IPS DF 4.7 (cell line): ENCODE measurements at regions not wholly inside any gene's neighbourhood (a gene's known extent, or its start where the extent isn't known, plus 50 kb on each side); places are given as distances from the start of the nearest gene placed in this dataset.

Experiments
- DNase-seq: peaks from one replicate; pipeline ENCODE4 v3.0.0-alpha.2; 2013; ENCODE audit warnings: low spot score; ENCODE audit errors: extremely low read depth

- peak; percentile 51 for DNase-seq
Measured at GRCh38 chr18:72091369-72091768, 452.8 kb downstream of the CBLN2 start.

DNA sequence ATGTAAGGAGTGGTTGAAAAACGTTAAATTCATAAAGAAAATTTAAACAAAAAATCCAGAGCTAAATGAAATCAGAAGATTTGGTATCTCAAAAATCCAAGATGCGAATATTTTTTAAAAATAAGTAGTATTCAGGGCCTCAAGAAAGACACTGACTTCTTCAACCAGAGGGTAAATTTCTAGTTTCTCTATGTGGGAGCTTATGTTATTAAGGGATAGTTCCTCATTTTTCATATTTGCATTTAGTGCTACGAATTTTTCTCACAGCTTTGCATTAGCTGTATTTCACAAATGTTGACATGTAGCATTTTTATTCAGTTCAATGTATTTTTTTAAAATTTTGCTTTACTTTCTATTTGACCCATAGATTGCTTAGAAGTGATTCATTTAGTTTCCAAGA is 454.7 kb downstream of the CBLN2 start:
- no peak for DNase-seq

- peak; percentile 11 for DNase-seq
Measured at GRCh38 chr18:72086421-72086820, 457.7 kb downstream of the CBLN2 start.

DNA sequence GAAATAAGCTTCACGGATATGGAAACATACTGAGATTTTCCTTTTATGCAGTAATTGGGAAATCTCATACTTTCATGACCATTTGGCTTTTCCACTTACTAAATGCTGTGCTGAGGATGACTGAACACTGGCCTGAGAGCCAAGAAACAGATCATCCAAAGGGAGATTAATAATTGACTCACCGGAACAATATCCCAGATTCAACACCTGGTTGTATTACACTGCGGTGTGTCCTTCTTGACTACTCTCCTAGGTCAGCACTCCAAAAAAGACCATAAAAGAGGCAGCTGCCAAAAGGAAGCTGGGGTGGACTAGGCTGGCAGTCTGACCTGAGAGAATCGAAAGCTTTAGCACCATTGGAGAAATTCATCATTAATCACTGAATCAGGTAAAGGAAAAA is 469.1 kb downstream of the CBLN2 start:
- DNase-seq = no peak

DNA sequence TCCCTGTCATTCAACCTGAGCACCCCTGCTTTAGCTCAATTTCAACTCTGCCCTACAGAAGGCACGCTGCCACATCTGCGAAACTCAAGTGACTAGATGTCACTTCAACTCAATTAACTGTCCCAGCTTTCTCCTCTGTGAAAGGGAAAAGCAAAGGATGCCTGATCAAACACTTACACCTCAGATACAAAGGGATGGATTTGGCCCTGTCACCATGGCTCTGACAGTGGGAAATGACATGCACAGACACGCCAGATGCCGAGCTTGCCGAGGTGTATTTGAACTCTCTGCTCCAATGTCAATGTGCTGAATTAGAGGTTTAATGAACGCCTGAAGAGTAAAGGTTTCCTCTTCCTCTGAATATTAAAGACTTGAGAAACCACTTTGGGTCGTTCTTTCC is 481.1 kb downstream of the CBLN2 start:
- DNase-seq = no peak

DNA sequence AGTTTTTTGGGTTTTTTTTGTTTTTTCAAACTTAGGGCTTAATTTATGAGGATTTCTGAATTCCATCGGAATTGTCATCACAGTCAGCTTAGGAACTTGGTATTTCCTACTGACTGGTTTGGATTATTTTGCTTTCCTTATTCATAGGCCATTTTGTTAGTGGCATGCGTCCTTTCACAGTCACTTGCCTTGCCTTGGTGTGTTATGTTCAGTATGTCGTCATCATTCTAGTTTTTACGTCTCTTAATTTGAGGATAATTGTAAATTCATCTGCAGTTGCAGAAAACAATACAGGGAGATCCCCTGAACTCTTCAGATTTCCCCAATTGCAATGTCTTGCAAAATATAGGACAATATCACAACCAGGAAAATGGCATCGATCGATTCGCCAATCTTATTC is 485.3 kb downstream of the CBLN2 start:
- no peak for DNase-seq

DNA sequence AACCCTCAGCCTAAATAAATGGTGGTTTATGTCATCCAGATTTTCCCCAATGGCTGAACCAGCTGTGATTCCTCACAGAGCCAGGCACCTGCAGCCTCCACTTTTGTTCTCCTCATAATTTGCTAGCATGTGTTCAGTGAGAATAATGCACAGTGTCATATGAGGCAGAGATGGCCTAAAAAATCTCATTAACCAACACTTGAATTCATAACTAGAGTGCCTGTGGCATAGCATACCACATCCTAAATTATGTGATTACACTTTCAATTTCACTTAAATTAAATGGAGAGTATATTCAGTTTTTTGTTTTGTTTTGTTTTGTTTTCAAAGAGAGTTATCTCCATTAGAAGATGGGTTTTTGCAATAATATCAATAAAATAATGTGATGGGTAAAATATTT is 488.0 kb downstream of the CBLN2 start:
- no peak for DNase-seq

- DNase-seq = no peak
Measured at GRCh38 chr18:72041313-72042032, 502.7 kb downstream of the CBLN2 start.

DNA sequence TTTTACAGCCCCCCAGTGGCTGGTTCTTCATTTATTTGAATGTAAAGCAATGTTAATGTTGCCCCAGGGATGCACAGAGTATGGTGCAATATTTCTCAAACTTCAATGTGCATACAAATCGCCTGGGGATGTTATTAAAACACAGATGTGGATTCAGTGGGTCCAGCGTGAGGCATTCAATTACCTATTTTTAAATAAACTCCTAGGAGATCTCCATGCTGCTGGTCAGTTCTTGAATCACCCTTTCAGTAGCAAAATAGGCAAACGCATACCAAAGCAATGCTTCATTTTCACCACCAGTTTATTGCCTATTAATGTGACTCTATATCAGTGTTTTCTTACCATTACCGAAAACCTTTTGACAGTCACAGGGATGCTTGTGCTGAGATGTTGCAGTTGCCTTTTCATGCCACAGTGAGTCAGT is 530.7 kb downstream of the CBLN2 start:
- DNase-seq = no peak

- DNase-seq = no peak
Measured at GRCh38 chr18:71998547-71999097, 545.5 kb downstream of the CBLN2 start.

DNA sequence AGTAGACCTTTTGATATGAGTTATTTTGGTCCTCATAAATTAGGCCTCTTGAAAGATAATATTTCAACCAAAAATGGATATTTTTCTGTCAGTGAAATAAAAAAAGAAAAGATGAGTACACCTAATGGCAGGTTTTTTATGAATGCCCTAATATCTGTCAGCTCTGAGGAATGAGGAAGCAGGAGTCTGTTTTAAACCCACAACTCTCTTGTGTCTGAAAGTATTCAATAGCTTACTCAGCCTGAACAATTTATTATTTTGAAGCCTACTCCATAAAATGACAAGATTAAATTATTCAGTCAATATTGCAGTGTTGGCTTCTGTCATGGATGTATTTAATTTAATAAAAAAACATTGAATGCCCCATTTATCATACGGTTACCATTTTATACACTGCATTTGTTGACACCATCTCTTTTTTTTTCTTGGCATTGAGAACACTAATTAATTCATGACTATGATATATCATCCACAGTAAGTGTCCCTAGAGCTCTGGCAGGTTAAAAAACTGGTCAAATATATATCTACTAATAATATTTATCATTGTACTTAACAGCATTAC is 548.2 kb downstream of the CBLN2 start:
- DNase-seq = no peak

GRCh38 chr18:71994273-71994672 is 549.9 kb downstream of the CBLN2 start:
- no peak for DNase-seq

DNA sequence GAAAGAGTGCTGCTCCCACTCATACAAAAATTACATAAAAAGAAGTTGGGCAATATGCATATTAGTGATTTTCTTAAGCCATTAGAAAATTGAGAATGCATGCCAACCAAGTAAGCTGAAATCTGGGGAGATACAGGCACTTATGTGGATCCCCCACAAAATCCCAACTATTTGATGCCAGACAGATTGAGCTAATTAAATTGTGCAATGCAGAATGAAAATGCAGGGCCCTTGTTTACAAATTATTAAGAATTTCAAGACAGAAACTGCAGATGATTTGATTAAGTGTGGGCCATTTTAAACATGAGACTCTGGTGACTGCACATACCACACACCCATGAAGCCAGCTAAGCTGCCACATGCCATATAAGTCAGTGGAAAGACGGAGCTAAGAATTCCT is 554.5 kb downstream of the CBLN2 start:
- no peak for DNase-seq

GRCh38 chr18:71986351-71987050 is 557.6 kb downstream of the CBLN2 start:
- DNase-seq = no peak

- DNase-seq = no peak
Measured at GRCh38 chr18:71976744-71977143, 567.4 kb downstream of the CBLN2 start.

DNA sequence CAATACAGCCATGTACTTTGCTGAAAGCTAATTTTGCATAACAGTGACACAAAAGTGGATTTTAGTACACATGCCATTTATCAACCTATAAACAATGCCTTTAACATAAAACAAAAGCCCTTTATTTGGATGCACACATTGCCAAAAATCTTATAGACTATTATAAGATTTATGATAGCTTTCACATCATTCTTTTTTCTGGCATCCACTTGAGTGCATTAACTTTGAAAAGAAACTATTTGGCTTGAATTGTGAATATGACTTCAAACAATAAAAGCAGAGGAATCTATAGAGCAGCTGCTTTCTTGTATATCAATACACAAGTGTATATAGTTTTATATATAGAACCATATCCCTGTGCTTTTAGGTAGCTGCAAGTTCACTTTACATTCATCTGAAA is 577.4 kb downstream of the CBLN2 start:
- no peak for DNase-seq

GRCh38 chr18:71958605-71959004 is 585.5 kb downstream of the CBLN2 start:
- no peak for DNase-seq

GRCh38 chr18:71951001-71951400 is 593.1 kb downstream of the CBLN2 start:
- no peak for DNase-seq

GRCh38 chr18:71942433-71942832 is 601.7 kb downstream of the CBLN2 start:
- no peak for DNase-seq

DNA sequence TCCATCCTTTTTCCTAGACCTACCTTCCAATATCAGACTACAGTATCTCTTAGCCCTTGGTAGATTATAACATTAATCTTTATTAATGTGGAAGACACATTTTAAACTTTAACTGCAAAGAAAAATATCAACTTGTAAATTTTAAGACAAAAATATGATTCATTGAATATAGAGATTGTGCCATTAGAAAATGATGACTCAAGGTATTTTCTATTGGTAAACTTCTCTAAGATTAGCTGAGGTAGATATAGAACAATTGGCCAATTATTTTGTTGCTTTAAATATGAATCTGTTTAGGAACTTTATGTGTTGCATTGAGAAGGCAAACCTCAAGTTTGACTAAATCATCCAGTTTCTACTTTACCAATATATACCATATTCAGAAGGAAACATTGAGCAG is 604.7 kb downstream of the CBLN2 start:
- DNase-seq = no peak

DNA sequence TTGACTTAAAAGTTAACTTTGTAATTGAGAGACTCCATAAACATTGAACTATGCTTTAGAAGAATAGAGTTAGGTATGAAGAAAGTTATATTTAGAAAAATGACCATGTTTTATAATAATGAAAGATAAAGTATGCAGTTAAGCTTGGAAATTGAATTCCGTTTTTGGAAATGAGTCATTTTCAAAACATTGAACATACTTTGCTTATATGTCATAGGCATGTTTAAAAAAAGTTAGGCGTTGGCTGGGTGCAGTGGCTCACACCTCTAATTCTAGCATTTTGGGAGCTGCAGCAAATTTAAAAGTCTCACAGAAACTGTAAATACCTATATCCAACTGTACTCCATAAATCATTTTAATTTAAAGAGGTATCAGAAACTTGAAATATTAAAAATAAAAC is 607.4 kb downstream of the CBLN2 start:
- DNase-seq = no peak

DNA sequence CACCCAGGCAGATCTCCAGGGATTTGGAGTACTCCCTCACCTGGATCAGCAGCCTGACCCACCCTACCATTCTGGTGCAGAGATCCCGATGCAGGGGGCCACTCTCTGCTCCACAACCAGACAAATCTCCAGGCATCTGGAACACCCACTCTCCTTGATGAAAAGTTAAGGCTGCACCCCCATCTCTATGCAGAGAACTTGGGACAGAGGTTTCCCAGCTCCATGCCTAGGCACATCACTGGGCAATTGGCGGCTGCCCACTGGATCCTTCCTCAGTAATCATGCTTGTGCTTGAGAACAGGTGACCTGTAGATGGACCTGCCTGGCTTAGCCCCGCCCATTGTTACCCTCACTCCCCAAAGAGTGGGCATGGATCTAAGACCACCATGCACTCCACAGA is 624.9 kb downstream of the CBLN2 start:
- no peak for DNase-seq

- DNase-seq = no peak
Measured at GRCh38 chr18:71913641-71914040, 630.5 kb downstream of the CBLN2 start.
